ENCODE measurements at regions not wholly inside any gene's neighbourhood (a gene's known extent, or its start where the extent isn't known, plus 50 kb on each side); places are given as distances from the start of the nearest gene placed in this dataset.
"Not testable (repeated sequence)": the region's sequence is repeated elsewhere in the genome, so short reads cannot be mapped to it uniquely, and the experiment has no call there.

DNA sequence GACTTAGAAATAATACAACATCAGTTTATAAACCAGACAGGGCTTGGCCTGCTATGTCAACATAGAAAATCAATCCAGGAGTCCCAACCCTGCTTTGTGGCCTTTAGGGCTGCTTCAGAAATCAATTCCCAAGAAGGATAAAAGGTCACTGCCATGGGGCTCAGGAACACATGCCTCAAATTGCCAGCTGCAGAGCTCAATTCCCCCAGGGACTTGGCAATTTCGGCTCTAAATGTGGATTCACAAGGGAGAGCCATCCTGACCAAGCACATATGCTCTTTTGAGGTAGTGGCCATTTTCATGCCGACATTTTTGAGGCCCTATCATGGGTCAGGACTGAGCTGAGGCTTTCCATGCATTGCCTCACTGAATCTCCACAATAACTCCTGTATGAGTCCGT lies 97.5 kb downstream of the SPDYE17 start:
- H3K27me3 ChIP-seq (ENCODE audit: control insufficient read depth, insufficient read depth, low read length); H3K36me3 ChIP-seq (ENCODE audit: control insufficient read depth, insufficient read depth, low read length); DNase-seq (ENCODE audit: low read depth); H3K4me3 ChIP-seq (ENCODE audit: low read depth, low read length): not testable (repeated sequence)

- not testable (repeated sequence) for DNase-seq (ENCODE audit: low read depth); H3K27me3 ChIP-seq (ENCODE audit: control insufficient read depth, insufficient read depth, low read length); H3K36me3 ChIP-seq (ENCODE audit: control insufficient read depth, insufficient read depth, low read length); H3K4me3 ChIP-seq (ENCODE audit: low read depth, low read length)
These were observed 99.2 kb downstream of the SPDYE17 start for GRCh38 chr7:76932957-76933356.

GRCh38 chr7:76931441-76931840 lies 100.7 kb downstream of the SPDYE17 start:
- not testable (repeated sequence) for DNase-seq (ENCODE audit: low read depth); H3K4me3 ChIP-seq (ENCODE audit: low read depth, low read length); H3K27me3 ChIP-seq (ENCODE audit: control insufficient read depth, insufficient read depth, low read length); H3K36me3 ChIP-seq (ENCODE audit: control insufficient read depth, insufficient read depth, low read length)

DNA sequence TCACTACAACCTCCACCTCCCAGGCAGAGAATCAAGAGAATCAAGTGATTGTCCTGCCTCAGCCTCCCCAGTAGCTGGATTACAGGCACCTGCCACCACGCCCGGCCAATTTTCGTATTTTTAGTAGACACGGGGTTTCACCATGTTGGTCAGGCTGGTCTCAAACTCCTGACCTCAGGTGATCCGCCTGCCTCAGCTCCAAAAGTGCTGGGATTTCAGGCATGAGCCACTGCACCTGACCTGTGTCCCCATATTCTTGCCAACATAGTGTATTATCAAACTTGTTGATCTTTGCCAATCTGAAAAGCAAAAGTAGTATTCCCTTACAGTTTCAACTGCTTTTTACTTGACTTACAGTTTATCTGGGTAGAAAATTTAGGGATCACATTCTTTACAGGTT lies 101.7 kb downstream of the SPDYE17 start:
- H3K4me3 ChIP-seq (ENCODE audit: low read depth, low read length); H3K27me3 ChIP-seq (ENCODE audit: control insufficient read depth, insufficient read depth, low read length); DNase-seq (ENCODE audit: low read depth); H3K36me3 ChIP-seq (ENCODE audit: control insufficient read depth, insufficient read depth, low read length): not testable (repeated sequence)

- not testable (repeated sequence) for H3K27me3 ChIP-seq (ENCODE audit: control insufficient read depth, insufficient read depth, low read length); H3K4me3 ChIP-seq (ENCODE audit: low read depth, low read length); DNase-seq (ENCODE audit: low read depth); H3K36me3 ChIP-seq (ENCODE audit: control insufficient read depth, insufficient read depth, low read length)
These were observed 103.4 kb downstream of the SPDYE17 start for GRCh38 chr7:76928751-76929150.

DNA sequence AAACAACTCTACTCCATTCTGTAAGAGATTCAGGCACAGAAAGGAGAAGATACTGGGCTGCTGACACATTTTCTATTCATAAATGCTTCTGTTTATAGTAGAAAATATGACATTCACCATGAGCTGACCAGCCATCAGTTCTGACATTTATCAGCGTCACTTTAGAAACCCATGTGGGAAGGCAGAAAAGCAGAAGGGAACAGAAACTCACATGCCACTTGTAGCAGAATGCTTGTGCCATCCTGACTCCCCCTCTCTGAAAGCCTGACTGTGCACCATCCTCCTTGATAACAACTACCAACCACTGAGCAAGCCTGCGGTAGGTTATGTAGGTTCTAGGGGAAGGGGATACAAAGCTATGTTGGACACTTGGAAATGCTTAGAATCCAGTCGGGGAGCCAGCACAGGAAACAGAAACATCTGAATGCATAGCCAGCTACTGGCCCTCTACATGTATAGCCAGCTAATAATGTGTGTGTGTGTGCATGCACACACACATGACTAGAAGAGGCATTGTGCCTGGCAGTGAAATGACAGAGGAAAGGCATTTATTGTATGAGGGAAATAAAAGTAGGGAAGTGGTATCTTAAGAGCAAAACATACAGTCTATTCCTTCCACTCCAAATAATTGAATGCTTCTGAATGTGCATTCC lies 104.3 kb downstream of the SPDYE17 start:
- H3K27me3 ChIP-seq (ENCODE audit: control insufficient read depth, insufficient read depth, low read length); DNase-seq (ENCODE audit: low read depth); H3K4me3 ChIP-seq (ENCODE audit: low read depth, low read length); H3K36me3 ChIP-seq (ENCODE audit: control insufficient read depth, insufficient read depth, low read length): not testable (repeated sequence)

DNA sequence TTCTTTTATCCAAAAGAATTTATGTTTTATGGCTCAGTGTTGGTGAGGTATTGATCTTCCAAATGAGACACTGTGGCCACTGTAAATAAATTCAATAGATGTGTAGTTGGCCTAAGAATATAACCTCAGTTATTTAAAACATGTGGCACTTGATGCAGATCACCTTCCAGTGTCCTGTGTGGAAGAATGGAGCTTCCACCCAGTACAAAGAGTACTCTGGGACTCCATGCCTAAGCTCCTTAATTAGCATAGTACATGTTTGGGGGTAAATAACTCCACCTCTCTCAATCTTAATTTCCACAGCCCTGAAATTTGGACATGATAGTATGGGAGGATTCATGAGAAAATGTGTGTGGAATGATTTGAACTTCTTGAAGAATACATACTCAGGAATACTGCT lies 105.7 kb downstream of the SPDYE17 start:
- H3K4me3 ChIP-seq (ENCODE audit: low read depth, low read length); DNase-seq (ENCODE audit: low read depth); H3K36me3 ChIP-seq (ENCODE audit: control insufficient read depth, insufficient read depth, low read length); H3K27me3 ChIP-seq (ENCODE audit: control insufficient read depth, insufficient read depth, low read length): not testable (repeated sequence)

DNA sequence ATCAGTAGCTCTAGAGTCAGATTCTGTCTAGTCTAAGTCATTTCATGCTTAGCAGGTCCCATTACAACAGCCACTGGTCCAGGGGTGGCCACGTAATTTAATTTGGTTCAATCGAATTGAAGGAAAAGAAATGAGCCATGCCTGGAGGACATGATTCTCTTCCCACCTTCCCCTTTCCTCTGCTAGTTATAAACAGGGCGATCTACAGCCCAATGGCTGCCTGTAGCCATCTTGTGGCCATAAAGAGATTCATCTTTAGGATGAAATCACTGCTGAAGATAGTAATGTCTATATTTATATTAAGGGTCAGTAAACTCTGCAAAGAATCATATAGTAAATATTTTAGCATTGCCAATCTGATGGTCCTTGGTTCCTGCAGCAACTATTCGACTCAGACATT lies 107.4 kb downstream of the SPDYE17 start:
- not testable (repeated sequence) for H3K4me3 ChIP-seq (ENCODE audit: low read depth, low read length); DNase-seq (ENCODE audit: low read depth); H3K27me3 ChIP-seq (ENCODE audit: control insufficient read depth, insufficient read depth, low read length); H3K36me3 ChIP-seq (ENCODE audit: control insufficient read depth, insufficient read depth, low read length)

DNA sequence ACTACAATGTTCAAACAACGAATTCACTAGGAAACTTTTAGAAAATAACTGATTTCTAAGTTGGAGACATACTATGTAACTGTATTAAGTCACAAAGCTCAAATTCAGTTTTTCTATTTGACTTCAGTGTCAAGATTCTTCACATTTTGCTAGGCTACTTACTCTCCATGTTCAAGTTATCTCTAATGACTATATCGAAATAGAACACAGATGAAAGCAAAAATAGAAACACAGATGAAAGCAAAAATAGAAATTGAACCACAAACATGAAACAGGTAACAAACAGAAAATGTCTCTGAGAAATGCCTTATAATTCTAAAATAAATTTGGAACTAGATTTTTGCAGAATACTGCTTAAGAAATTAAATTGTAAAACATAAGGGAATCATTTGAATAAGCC lies 113.5 kb downstream of the SPDYE17 start:
- H3K27me3 ChIP-seq (ENCODE audit: control insufficient read depth, insufficient read depth, low read length); DNase-seq (ENCODE audit: low read depth); H3K36me3 ChIP-seq (ENCODE audit: control insufficient read depth, insufficient read depth, low read length); H3K4me3 ChIP-seq (ENCODE audit: low read depth, low read length): not testable (repeated sequence)

DNA sequence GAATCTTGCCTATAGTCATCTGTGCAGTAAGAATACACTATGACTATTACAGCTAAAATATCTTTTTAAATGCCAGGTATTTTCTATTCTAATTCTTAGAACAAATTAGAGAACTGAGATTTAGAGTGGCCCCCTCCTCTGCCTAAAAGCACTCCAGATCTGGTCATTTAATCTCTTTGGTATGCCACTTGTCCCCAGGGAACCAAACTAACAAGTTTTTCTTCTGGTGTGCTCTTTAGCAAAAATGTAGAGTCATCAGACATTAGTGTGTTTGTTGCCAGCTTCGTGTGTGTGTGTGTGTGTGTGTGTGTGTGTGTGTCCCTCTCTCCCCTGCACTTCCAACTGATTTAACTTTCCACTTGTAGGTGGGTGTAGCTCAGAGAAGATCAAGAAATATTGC lies 117.8 kb downstream of the SPDYE17 start:
- not testable (repeated sequence) for H3K27me3 ChIP-seq (ENCODE audit: control insufficient read depth, insufficient read depth, low read length); H3K36me3 ChIP-seq (ENCODE audit: control insufficient read depth, insufficient read depth, low read length); DNase-seq (ENCODE audit: low read depth); H3K4me3 ChIP-seq (ENCODE audit: low read depth, low read length)

GRCh38 chr7:76912011-76912814 lies 119.9 kb downstream of the SPDYE17 start:
- not testable (repeated sequence) for H3K4me3 ChIP-seq (ENCODE audit: low read depth, low read length); H3K27me3 ChIP-seq (ENCODE audit: control insufficient read depth, insufficient read depth, low read length); DNase-seq (ENCODE audit: low read depth); H3K36me3 ChIP-seq (ENCODE audit: control insufficient read depth, insufficient read depth, low read length)

GRCh38 chr7:76904688-76905087 lies 127.5 kb downstream of the SPDYE17 start:
- not testable (repeated sequence) for H3K4me3 ChIP-seq (ENCODE audit: low read depth, low read length); H3K36me3 ChIP-seq (ENCODE audit: control insufficient read depth, insufficient read depth, low read length); DNase-seq (ENCODE audit: low read depth); H3K27me3 ChIP-seq (ENCODE audit: control insufficient read depth, insufficient read depth, low read length)

GRCh38 chr7:76901944-76902710 lies 130.0 kb downstream of the SPDYE17 start:
- not testable (repeated sequence) for H3K36me3 ChIP-seq (ENCODE audit: control insufficient read depth, insufficient read depth, low read length); H3K27me3 ChIP-seq (ENCODE audit: control insufficient read depth, insufficient read depth, low read length); DNase-seq (ENCODE audit: low read depth); H3K4me3 ChIP-seq (ENCODE audit: low read depth, low read length)

DNA sequence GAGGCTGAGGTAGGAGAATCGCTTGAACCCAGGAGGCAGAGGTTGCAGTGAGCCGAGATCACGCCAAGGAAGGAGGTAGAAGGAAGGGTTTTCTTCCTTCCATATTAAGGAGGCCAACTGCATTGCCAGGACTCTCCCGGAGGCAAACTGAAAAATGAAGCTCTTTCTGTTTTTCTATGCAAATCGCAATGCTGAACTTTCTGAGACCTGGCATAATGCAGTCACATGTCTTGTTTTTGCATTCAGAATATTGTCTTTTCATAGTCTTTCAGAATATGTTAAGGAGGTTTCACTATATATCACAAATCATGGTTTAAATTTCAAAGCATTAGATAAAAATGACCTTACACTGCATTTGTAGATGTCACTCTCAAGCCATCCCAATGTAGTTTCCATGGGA lies 133.4 kb downstream of the SPDYE17 start:
- H3K27me3 ChIP-seq (ENCODE audit: control insufficient read depth, insufficient read depth, low read length); DNase-seq (ENCODE audit: low read depth); H3K4me3 ChIP-seq (ENCODE audit: low read depth, low read length); H3K36me3 ChIP-seq (ENCODE audit: control insufficient read depth, insufficient read depth, low read length): not testable (repeated sequence)

GRCh38 chr7:76897007-76897406 lies 135.2 kb downstream of the SPDYE17 start:
- peak; percentile 4 for DNase-seq (ENCODE audit: low read depth)
- H3K36me3 ChIP-seq (ENCODE audit: control insufficient read depth, insufficient read depth, low read length); H3K4me3 ChIP-seq (ENCODE audit: low read depth, low read length); H3K27me3 ChIP-seq (ENCODE audit: control insufficient read depth, insufficient read depth, low read length): not testable (repeated sequence)

Measured in kidney epithelial cell (primary cell).